WI38 (cell line): ENCODE measurements at regions not wholly inside any gene's neighbourhood (a gene's known extent, or its start where the extent isn't known, plus 50 kb on each side); places are given as distances from the start of the nearest gene placed in this dataset.

ENCODE experiments used
- H3K4me3 ChIP-seq: 2 replicates; pipeline ENCODE4 v1.5.1; 2011; ENCODE audit warnings: low read depth, mild to moderate bottlenecking, control low read depth, low read length
- CTCF ChIP-seq: IDR thresholded peaks from 2 replicates; pipeline ENCODE4 v1.5.1; 2012; ENCODE audit warnings: low read depth, mild to moderate bottlenecking, control low read depth, low read length

DNA sequence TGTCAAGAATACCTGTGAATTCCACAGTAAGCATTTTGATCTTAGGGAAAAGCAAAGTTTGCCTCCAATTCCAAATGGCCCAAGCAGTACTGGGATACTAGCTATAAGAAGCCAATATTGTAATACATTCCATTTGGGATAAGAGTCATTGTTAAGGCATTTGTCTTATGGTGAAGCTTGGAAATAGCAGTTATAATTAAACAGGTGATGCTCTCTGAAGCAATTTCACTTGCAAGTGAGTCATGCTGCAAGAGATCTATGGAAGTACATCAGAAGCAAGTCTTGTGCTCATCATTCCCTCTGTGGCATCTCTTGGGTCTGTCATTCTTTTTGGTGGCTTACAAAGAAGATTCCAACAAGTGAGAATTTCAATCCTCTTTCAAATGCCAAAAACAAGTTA lies 386.4 kb upstream of the RPS6KA3 start:
- no peak for TF ChIP-seq CTCF
- H3K4me3 ChIP-seq = no peak overlapping the region

- no peak for TF ChIP-seq CTCF
- no peak overlapping the region for H3K4me3 ChIP-seq
Observed at GRCh38 chrX:20641954-20642353, 375.2 kb upstream of the RPS6KA3 start.

DNA sequence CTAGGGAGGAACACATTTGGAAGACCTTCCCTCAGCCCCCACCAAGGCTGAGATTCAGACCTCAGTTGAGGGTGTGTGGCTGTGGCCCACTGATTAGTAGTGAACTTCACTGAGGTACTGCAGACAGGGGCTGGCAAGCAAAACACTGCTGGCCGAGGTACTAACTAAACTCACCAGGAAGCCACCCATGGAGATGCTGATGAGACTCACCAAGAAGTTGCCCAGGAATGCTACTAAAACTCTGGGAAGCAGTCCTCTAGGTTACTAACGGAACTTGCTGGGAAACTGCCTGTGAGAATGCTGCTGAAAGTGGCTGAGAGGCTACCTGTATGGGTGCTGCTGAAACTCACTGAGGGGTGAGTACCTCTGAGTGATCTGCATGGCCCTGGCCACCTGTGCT lies 372.4 kb upstream of the RPS6KA3 start:
- H3K4me3 ChIP-seq = no peak overlapping the region
- no peak for TF ChIP-seq CTCF

GRCh38 chrX:20637351-20637750 lies 370.6 kb upstream of the RPS6KA3 start:
- no peak overlapping the region for H3K4me3 ChIP-seq
- no peak for TF ChIP-seq CTCF

DNA sequence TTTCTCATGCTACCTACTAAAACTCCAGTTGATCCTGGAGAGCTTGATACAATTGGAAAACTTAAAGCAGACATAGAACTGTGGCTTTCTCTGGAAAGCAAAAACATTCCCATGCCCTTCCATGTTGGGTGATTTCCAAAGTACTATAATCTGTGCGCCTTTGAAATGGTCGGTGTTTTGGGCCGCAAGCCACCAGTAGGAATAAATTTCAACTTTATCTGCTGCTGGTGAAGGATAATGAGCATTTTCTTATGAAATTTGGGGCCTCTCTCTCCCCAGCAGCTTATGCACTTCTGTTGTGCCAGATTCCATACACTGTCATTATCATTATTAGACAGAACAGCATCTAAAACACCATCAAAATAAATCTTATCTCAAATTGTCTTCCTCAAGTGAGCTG lies 366.7 kb upstream of the RPS6KA3 start:
- no peak for TF ChIP-seq CTCF
- no peak overlapping the region for H3K4me3 ChIP-seq

DNA sequence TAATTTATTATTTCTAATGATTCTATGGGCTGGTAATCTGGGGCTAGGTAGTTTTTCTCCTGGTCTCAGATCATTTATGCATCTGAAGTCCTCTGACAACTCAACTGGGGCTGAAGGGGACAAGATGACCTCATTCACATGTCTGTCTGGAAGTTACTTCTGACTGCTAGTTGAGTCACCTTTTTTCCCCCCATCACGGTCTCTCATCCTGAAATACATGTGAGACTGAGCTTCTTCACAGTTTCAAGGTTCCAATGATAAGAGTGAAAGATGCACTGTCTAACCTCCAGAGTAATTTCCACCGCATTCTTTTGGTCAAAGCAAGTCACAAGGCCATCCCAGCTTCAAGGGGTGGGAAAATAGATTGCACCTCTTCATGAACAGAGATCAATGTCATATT lies 356.7 kb upstream of the RPS6KA3 start:
- TF ChIP-seq CTCF = no peak
- no peak overlapping the region for H3K4me3 ChIP-seq

- no peak overlapping the region for H3K4me3 ChIP-seq
- no peak for TF ChIP-seq CTCF
Observed at GRCh38 chrX:20620306-20620705, 353.6 kb upstream of the RPS6KA3 start.
